ENCODE measurements at regions not wholly inside any gene's neighbourhood (a gene's known extent, or its start where the extent isn't known, plus 50 kb on each side); places are given as distances from the start of the nearest gene placed in this dataset.
"Not testable (repeated sequence)": the region's sequence is repeated elsewhere in the genome, so short reads cannot be mapped to it uniquely, and the experiment has no call there.

- Histone ChIP-seq H3K4me3 (ENCODE audit: low read depth in 1 of 2, low read length in 2 of 2) (no peak overlapping the region), H3K36me3 (ENCODE audit: insufficient read depth, low read length) (no peaks in the 10 kb centered on the region), H3K4me2 (ENCODE audit: insufficient read depth, low read length) (no peak overlapping the region), H2AFZ (ENCODE audit: low read depth, low read length) (no peak overlapping the region), H3K4me1 (ENCODE audit: insufficient read depth, low read length) (no peaks in the 10 kb centered on the region), H3K9ac (ENCODE audit: low read depth, low read length) (no peak overlapping the region), H3K79me2 (ENCODE audit: insufficient read depth, low read length) (no peaks in the 10 kb centered on the region), H3K27me3 (ENCODE audit: insufficient read depth, low read length, poor library complexity) (no peaks in the 10 kb centered on the region), H3K27ac (ENCODE audit: low read length) (no peak overlapping the region), H4K20me1 (ENCODE audit: insufficient read depth, low read length) (no peaks in the 10 kb centered on the region), H3K9me3 (ENCODE audit: insufficient read depth, low read length, severe bottlenecking) (no peaks in the 10 kb centered on the region)
- no peak for ATAC-seq (ENCODE audit: insufficient read depth, low read depth)
- DNase-seq, result no peak
- no peak for TF ChIP-seq EZH2 (IDR thresholded peaks at IDR 0.05; ENCODE audit: borderline replicate concordance, low read depth, low read length, severe bottlenecking)
- TF ChIP-seq, protein P1, sequence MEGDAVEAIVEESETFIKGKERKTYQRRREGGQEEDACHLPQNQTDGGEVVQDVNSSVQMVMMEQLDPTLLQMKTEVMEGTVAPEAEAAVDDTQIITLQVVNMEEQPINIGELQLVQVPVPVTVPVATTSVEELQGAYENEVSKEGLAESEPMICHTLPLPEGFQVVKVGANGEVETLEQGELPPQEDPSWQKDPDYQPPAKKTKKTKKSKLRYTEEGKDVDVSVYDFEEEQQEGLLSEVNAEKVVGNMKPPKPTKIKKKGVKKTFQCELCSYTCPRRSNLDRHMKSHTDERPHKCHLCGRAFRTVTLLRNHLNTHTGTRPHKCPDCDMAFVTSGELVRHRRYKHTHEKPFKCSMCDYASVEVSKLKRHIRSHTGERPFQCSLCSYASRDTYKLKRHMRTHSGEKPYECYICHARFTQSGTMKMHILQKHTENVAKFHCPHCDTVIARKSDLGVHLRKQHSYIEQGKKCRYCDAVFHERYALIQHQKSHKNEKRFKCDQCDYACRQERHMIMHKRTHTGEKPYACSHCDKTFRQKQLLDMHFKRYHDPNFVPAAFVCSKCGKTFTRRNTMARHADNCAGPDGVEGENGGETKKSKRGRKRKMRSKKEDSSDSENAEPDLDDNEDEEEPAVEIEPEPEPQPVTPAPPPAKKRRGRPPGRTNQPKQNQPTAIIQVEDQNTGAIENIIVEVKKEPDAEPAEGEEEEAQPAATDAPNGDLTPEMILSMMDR (IDR thresholded peaks at IDR 0.05; ENCODE audit: borderline replicate concordance, extremely low read depth, low read length, poor library complexity, severe bottlenecking), result no peak
Observed at GRCh38 chr18:29726646-29727045, 1315.9 kb downstream of the DSC3 start.

DNA sequence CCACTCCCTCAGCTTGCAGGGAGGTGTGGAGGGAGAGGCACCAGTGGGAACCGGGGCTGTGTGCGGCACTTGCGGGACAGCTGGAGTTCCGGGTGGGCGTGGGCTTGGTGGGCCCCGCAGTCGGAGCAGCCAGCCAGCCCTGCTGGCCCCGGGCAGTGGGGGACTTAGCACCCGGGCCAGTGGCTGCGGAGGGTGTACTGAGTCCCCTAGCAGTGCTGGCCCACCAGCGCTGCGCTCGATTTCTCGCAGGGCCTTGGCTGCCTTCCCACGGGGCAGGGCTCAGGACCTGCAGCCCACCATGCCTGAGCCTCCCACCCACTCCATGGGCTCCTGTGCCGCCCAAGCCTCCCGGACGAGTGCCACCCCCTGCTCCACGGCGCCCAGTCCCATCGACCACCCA, 1319.1 kb downstream of the DSC3 start:
- H2AFZ ChIP-seq (ENCODE audit: low read depth, low read length); H3K36me3 ChIP-seq (ENCODE audit: insufficient read depth, low read length): not testable (repeated sequence)

DNA sequence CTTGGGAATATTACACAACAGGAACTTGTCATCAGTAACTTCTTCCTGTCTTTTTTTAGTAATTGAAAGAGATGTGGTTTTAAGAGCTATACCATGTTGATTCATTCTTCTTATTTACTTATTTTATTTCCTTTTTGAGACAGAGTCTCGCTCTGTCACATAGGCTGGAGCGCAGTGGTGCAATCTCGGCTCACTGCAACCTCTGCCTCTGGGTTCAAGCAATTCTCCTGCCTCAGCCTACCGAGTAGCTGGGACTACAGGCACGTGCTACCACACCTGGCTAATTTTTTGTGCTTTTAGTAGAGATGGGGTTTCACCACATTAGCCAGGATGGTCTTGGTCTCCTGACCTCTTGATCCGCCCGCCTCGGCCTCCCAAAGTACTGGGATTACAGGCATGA, 1326.6 kb downstream of the DSC3 start:
- not testable (repeated sequence) for H2AFZ ChIP-seq (ENCODE audit: low read depth, low read length); H3K9ac ChIP-seq (ENCODE audit: low read depth, low read length); H3K27me3 ChIP-seq (ENCODE audit: insufficient read depth, low read length, poor library complexity); ATAC-seq (ENCODE audit: insufficient read depth, low read depth); DNase-seq; H3K4me1 ChIP-seq (ENCODE audit: insufficient read depth, low read length); H3K79me2 ChIP-seq (ENCODE audit: insufficient read depth, low read length); H3K4me2 ChIP-seq (ENCODE audit: insufficient read depth, low read length); H3K36me3 ChIP-seq (ENCODE audit: insufficient read depth, low read length); H3K9me3 ChIP-seq (ENCODE audit: insufficient read depth, low read length, severe bottlenecking); H4K20me1 ChIP-seq (ENCODE audit: insufficient read depth, low read length); H3K27ac ChIP-seq (ENCODE audit: low read length)
- H3K4me3 ChIP-seq (ENCODE audit: low read depth in 1 of 2, low read length in 2 of 2), result 0 out of 4 replicates have a peak overlapping the region, but pooled peaks of 1 of the 2 experiments have one; percentile 7

More for the DNA sequence above, 1319.1 kb downstream of the DSC3 start:
- not testable (repeated sequence) for H3K27ac ChIP-seq (ENCODE audit: low read length); H3K4me3 ChIP-seq (ENCODE audit: low read depth in 1 of 2, low read length in 2 of 2); H3K9me3 ChIP-seq (ENCODE audit: insufficient read depth, low read length, severe bottlenecking); H3K4me2 ChIP-seq (ENCODE audit: insufficient read depth, low read length); ATAC-seq (ENCODE audit: insufficient read depth, low read depth); DNase-seq; H3K27me3 ChIP-seq (ENCODE audit: insufficient read depth, low read length, poor library complexity); H3K9ac ChIP-seq (ENCODE audit: low read depth, low read length); H3K79me2 ChIP-seq (ENCODE audit: insufficient read depth, low read length); H3K4me1 ChIP-seq (ENCODE audit: insufficient read depth, low read length); H4K20me1 ChIP-seq (ENCODE audit: insufficient read depth, low read length)

- Histone ChIP-seq H3K36me3 (ENCODE audit: insufficient read depth, low read length) (no peaks in the 10 kb centered on the region), H3K4me3 (ENCODE audit: low read depth in 1 of 2, low read length in 2 of 2) (no peak overlapping the region), H4K20me1 (ENCODE audit: insufficient read depth, low read length) (no peaks in the 10 kb centered on the region), H3K9me3 (ENCODE audit: insufficient read depth, low read length, severe bottlenecking) (no peaks in the 10 kb centered on the region), H3K9ac (ENCODE audit: low read depth, low read length) (no peak overlapping the region), H3K4me1 (ENCODE audit: insufficient read depth, low read length) (no peaks in the 10 kb centered on the region), H3K79me2 (ENCODE audit: insufficient read depth, low read length) (no peaks in the 10 kb centered on the region), H3K4me2 (ENCODE audit: insufficient read depth, low read length) (no peak overlapping the region), H3K27ac (ENCODE audit: low read length) (no peak overlapping the region), H3K27me3 (ENCODE audit: insufficient read depth, low read length, poor library complexity) (no peaks in the 10 kb centered on the region), H2AFZ (ENCODE audit: low read depth, low read length) (no peak overlapping the region)
- ATAC-seq (ENCODE audit: insufficient read depth, low read depth), result no peak
- TF ChIP-seq, protein P1 (IDR thresholded peaks at IDR 0.05; ENCODE audit: borderline replicate concordance, extremely low read depth, low read length, poor library complexity, severe bottlenecking), result no peak
- no peak for TF ChIP-seq EZH2 (IDR thresholded peaks at IDR 0.05; ENCODE audit: borderline replicate concordance, low read depth, low read length, severe bottlenecking)
- DNase-seq, result no peak
Observed at GRCh38 chr18:29712785-29713184, 1329.8 kb downstream of the DSC3 start.
